ENCODE measurements at regions not wholly inside any gene's neighbourhood (a gene's known extent, or its start where the extent isn't known, plus 50 kb on each side); places are given as distances from the start of the nearest gene placed in this dataset.

- no peaks in the 10 kb centered on the region for H3K36me3 ChIP-seq (ENCODE audit: control insufficient read depth, insufficient read depth, low read length)
- H3K4me1 ChIP-seq (ENCODE audit: control insufficient read depth, insufficient read depth, low read length) = no peaks in the 10 kb centered on the region
- H3K9me3 ChIP-seq (ENCODE audit: control insufficient read depth, low read length) = no peaks in the 10 kb centered on the region
- H3K27me3 ChIP-seq (ENCODE audit: control insufficient read depth, insufficient read depth, low read length, poor library complexity, severe bottlenecking) = no peaks in the 10 kb centered on the region
- 95 to 98% methylated on average over 1 of the region's 1 CpG for WGBS, 2 experiments
- H3K27ac ChIP-seq (ENCODE audit: insufficient read depth, low read depth, low read length, poor library complexity, severe bottlenecking) = no peak overlapping the region
- H3K4me3 ChIP-seq (ENCODE audit: insufficient read depth, low read depth, low read length) = no peak overlapping the region
Observed at GRCh38 chr7:46542076-46542475, 621.0 kb upstream of the IGFBP3 start.

DNA sequence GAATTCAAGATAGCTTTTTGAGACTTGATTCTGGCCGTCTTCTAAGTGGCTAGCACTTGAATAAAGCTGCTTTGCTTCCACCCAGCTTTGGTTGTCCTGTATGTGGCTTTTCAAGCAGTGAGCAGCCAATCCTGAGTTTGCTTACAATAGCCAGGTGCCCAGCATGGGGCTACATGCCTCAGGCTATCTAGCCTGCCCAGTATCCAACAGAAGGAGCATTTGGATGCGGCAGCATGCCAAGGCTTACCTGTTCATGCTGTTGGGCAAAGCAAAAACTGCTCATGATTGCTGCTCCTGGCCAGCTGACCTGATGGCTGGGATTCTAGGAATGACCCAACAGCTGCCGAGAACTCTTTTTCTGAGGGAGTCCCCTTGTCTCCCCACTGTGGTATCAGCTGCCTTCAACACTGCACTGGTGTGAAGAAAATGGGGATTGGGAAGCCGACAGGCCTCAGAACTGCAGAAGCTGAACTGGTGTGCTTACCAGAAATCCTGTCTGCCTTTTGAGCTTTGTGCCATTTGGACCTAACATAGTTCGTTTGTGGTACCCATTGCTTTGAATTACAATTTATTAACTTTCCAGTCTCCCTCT lies 618.9 kb upstream of the IGFBP3 start:
- no peaks in the 10 kb centered on the region for H3K36me3 ChIP-seq (ENCODE audit: control insufficient read depth, insufficient read depth, low read length)
- WGBS, 2 experiments = 89 to 90% methylated on average over 5 of the region's 5 CpGs
- peaks cover 4% of the 10 kb centered on the region for H3K27me3 ChIP-seq (ENCODE audit: control insufficient read depth, insufficient read depth, low read length, poor library complexity, severe bottlenecking)
- H3K27ac ChIP-seq (ENCODE audit: insufficient read depth, low read depth, low read length, poor library complexity, severe bottlenecking) = no peak overlapping the region
- no peak overlapping the region for H3K4me3 ChIP-seq (ENCODE audit: insufficient read depth, low read depth, low read length)
- no peaks in the 10 kb centered on the region for H3K9me3 ChIP-seq (ENCODE audit: control insufficient read depth, low read length)
- H3K4me1 ChIP-seq (ENCODE audit: control insufficient read depth, insufficient read depth, low read length) = no peaks in the 10 kb centered on the region

DNA sequence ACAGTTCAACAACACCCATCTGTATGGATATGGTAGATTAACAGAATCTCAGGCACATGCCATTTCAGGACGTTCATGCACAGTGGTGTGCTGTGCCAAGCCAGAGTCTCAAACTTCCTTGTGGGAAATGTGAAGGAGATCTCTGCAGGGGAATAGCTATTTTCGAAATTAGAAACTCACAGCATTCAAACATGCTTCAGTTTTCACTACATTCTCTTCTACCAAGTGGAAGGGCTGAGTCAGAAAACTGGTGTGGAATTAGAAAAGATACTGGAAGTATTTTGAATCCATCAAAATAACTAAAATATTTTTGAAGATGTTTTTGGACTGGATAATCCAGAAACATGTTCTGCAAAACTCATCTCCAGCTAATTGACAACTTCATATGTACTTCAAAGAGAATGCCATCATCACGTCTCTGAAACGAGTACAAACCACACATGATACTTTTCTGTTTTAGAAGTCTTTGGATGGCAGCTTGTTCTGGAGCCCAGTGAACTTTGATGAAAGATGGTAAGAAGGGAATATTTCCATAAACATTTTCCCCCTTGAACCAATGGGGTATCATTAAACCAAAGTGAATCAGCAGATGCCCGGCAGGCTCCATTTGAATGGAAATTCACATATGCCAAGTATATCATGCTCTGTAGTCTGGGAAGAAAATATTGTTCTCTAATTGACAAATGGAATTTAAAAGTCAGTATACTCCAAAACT lies 616.3 kb upstream of the IGFBP3 start:
- Histone ChIP-seq H3K27me3 (ENCODE audit: control insufficient read depth, insufficient read depth, low read length, poor library complexity, severe bottlenecking) (peaks cover 19% of the 10 kb centered on the region), H3K27ac (ENCODE audit: insufficient read depth, low read depth, low read length, poor library complexity, severe bottlenecking) (no peak overlapping the region), H3K4me1 (ENCODE audit: control insufficient read depth, insufficient read depth, low read length) (no peaks in the 10 kb centered on the region), H3K4me3 (ENCODE audit: insufficient read depth, low read depth, low read length) (no peak overlapping the region), H3K9me3 (ENCODE audit: control insufficient read depth, low read length) (no peaks in the 10 kb centered on the region), H3K36me3 (ENCODE audit: control insufficient read depth, insufficient read depth, low read length) (no peaks in the 10 kb centered on the region)
- 94% methylated on average over 3 to 5 of the region's 5 CpGs for WGBS, 2 experiments

DNA sequence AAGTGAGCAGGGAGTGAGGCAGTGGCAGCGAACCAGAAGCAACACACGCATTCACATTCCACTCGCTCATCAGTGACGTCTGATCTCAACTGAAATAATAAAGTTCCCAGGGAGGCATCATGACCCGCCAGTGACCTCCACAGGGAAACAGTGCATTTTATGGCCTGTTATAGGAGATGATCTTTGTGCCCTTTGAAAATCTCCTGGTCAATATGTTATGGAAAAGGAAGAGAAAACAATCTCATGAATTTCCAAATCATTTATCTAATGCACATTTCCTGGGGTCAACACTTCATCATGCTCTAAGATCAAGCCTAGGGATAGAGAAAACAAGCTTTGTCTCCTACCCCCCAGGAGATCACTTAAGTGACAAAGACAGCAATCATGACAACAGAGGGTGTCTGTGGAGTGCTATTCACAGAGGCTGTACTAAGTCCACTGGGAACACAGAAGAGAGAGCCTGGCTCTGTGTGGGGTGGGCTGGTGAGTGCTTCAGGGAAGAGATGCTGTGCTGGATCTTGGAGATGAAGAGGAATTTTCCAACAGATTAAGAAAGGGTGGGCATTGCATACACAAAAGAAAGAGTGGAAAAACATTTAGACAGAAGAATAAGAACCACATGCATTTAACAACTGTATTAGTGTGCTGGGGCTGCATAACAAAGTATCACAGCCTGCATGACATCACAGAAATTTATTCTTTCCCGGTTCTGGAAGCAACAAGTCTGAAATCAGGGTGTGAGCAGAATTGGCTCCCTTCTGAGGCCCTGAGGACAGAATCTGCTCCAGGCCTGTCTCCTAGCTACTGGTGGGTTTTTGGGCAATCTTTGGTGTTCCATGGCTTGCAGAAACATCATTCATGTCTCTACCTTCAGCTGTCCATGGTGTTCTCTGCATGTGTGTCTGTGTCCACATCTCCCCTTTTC lies 613.9 kb upstream of the IGFBP3 start:
- Histone ChIP-seq H3K36me3 (ENCODE audit: control insufficient read depth, insufficient read depth, low read length) (no peaks in the 10 kb centered on the region), H3K27ac (ENCODE audit: insufficient read depth, low read depth, low read length, poor library complexity, severe bottlenecking) (no peak overlapping the region), H3K9me3 (ENCODE audit: control insufficient read depth, low read length) (no peaks in the 10 kb centered on the region), H3K4me1 (ENCODE audit: control insufficient read depth, insufficient read depth, low read length) (no peaks in the 10 kb centered on the region), H3K4me3 (ENCODE audit: insufficient read depth, low read depth, low read length) (no peak overlapping the region), H3K27me3 (ENCODE audit: control insufficient read depth, insufficient read depth, low read length, poor library complexity, severe bottlenecking) (peaks cover 19% of the 10 kb centered on the region)
- 17 to 37% methylated on average over 6 of the region's 6 CpGs for WGBS, 2 experiments

DNA sequence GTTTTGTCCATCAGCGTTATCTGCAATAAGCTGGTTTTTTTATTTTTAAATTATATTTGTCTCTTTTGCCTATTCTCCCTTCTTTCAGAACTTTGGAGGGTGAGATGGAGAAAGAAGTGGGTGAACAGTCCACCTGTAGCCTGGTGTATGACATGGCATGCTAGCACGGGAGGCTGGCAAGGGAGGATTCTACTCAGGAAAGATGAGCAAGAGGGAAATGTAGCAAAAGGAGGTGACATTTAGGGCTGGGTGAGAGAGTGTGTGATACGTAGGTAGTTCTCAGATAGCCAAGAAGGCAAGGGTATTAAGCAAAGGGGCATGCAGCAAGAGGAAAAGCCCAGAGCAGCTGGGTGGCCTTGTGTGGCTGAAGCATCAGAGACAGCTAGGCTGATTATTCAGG lies 612.9 kb upstream of the IGFBP3 start:
- Histone ChIP-seq H3K4me3 (ENCODE audit: insufficient read depth, low read depth, low read length) (no peak overlapping the region), H3K27me3 (ENCODE audit: control insufficient read depth, insufficient read depth, low read length, poor library complexity, severe bottlenecking) (peaks cover 19% of the 10 kb centered on the region), H3K27ac (ENCODE audit: insufficient read depth, low read depth, low read length, poor library complexity, severe bottlenecking) (no peak overlapping the region), H3K4me1 (ENCODE audit: control insufficient read depth, insufficient read depth, low read length) (no peaks in the 10 kb centered on the region), H3K36me3 (ENCODE audit: control insufficient read depth, insufficient read depth, low read length) (no peaks in the 10 kb centered on the region), H3K9me3 (ENCODE audit: control insufficient read depth, low read length) (no peaks in the 10 kb centered on the region)
- WGBS, 2 experiments = 92% methylated on average over 2 to 3 of the region's 3 CpGs

- Histone ChIP-seq H3K4me3 (ENCODE audit: insufficient read depth, low read depth, low read length) (no peak overlapping the region), H3K27ac (ENCODE audit: insufficient read depth, low read depth, low read length, poor library complexity, severe bottlenecking) (no peak overlapping the region), H3K9me3 (ENCODE audit: control insufficient read depth, low read length) (no peaks in the 10 kb centered on the region), H3K36me3 (ENCODE audit: control insufficient read depth, insufficient read depth, low read length) (no peaks in the 10 kb centered on the region), H3K27me3 (ENCODE audit: control insufficient read depth, insufficient read depth, low read length, poor library complexity, severe bottlenecking) (peaks cover 19% of the 10 kb centered on the region), H3K4me1 (ENCODE audit: control insufficient read depth, insufficient read depth, low read length) (no peaks in the 10 kb centered on the region)
- WGBS, 2 experiments = 91 to 95% methylated on average over 2 of the region's 2 CpGs
Observed at GRCh38 chr7:46532571-46532970, 611.5 kb upstream of the IGFBP3 start.

DNA sequence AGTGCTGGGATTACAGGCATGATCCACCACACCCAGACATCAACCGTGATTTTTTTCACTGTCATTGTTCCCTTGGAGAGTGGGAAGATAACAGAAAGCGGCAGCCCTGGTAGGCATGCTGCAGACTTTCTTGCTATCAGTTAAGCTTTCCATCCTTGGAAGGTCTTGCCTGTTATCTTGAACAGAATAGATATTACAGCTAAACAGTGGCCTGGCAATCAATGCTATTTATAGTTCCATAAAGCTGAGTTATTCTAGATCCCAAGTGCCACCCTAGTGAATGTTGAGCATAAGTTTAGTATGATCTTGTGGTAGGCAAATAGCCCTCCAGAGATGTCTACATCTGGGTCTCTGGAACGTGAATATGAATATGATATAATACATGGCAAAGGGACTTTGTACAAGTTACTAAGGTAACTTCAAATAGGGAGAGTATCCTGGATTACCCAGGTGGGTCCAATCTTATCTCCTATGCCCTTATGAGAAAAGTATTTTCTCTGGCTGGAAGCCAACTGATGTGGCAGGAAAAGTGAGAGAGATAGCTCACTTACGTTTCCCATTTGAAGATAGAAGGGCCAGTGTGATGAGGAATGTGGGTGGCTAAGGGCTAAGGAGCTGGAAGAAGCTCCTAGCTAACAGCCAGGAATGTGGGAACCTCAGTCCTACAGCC lies 609.1 kb upstream of the IGFBP3 start:
- H3K27ac ChIP-seq (ENCODE audit: insufficient read depth, low read depth, low read length, poor library complexity, severe bottlenecking) = no peak overlapping the region
- H3K27me3 ChIP-seq (ENCODE audit: control insufficient read depth, insufficient read depth, low read length, poor library complexity, severe bottlenecking) = peaks cover 15% of the 10 kb centered on the region
- H3K4me3 ChIP-seq (ENCODE audit: insufficient read depth, low read depth, low read length) = no peak overlapping the region
- no peaks in the 10 kb centered on the region for H3K4me1 ChIP-seq (ENCODE audit: control insufficient read depth, insufficient read depth, low read length)
- no peaks in the 10 kb centered on the region for H3K9me3 ChIP-seq (ENCODE audit: control insufficient read depth, low read length)
- 91 to 92% methylated on average over 4 of the region's 4 CpGs for WGBS, 2 experiments
- H3K36me3 ChIP-seq (ENCODE audit: control insufficient read depth, insufficient read depth, low read length) = no peaks in the 10 kb centered on the region

DNA sequence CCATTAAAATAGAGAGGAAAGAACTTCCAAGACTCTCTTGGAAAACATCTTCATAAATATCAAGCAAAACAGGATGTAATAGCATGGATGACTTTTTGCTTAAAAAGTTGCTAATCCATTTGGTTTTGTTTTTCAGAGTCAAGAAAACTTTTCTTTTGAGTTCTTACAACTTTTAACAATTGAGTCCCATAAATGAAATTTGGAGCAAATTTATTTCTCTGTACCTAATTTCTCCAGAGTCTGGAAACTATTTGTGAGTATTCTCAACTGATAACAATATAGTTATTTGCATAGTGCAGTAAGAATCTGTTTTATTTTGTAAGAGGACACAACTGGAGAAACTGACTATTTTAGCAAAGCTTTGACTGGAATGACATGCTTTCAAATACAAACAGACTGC lies 606.3 kb upstream of the IGFBP3 start:
- Histone ChIP-seq H3K27me3 (ENCODE audit: control insufficient read depth, insufficient read depth, low read length, poor library complexity, severe bottlenecking) (no peaks in the 10 kb centered on the region), H3K27ac (ENCODE audit: insufficient read depth, low read depth, low read length, poor library complexity, severe bottlenecking) (no peak overlapping the region), H3K9me3 (ENCODE audit: control insufficient read depth, low read length) (no peaks in the 10 kb centered on the region), H3K4me1 (ENCODE audit: control insufficient read depth, insufficient read depth, low read length) (no peaks in the 10 kb centered on the region), H3K4me3 (ENCODE audit: insufficient read depth, low read depth, low read length) (no peak overlapping the region), H3K36me3 (ENCODE audit: control insufficient read depth, insufficient read depth, low read length) (no peaks in the 10 kb centered on the region)

GRCh38 chr7:46525876-46526275 lies 604.8 kb upstream of the IGFBP3 start:
- Histone ChIP-seq H3K36me3 (ENCODE audit: control insufficient read depth, insufficient read depth, low read length) (no peaks in the 10 kb centered on the region), H3K27me3 (ENCODE audit: control insufficient read depth, insufficient read depth, low read length, poor library complexity, severe bottlenecking) (no peaks in the 10 kb centered on the region), H3K27ac (ENCODE audit: insufficient read depth, low read depth, low read length, poor library complexity, severe bottlenecking) (no peak overlapping the region), H3K4me3 (ENCODE audit: insufficient read depth, low read depth, low read length) (no peak overlapping the region), H3K4me1 (ENCODE audit: control insufficient read depth, insufficient read depth, low read length) (no peaks in the 10 kb centered on the region), H3K9me3 (ENCODE audit: control insufficient read depth, low read length) (no peaks in the 10 kb centered on the region)
- 97% methylated on average over 5 of the region's 5 CpGs for WGBS, 2 experiments

DNA sequence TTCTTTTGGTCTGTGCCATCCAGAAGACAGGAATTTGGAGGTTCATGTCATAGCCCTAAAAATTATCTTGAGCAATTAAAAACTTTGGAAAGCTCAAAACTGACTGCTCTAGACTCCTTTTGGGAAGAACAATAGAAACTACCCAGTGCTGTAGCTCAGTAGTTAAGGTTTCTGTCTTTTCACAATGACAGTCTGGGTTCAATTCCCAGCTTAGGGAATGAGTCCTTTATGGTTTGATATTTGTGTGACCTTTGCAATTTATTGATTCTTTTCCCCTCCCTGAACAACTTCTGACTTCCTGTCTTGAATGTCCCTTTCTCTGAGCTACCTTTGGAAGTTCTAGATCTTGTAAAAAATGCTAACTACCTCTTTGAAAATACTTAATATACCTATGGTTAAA lies 603.3 kb upstream of the IGFBP3 start:
- H3K4me3 ChIP-seq (ENCODE audit: insufficient read depth, low read depth, low read length) = no peak overlapping the region
- H3K27ac ChIP-seq (ENCODE audit: insufficient read depth, low read depth, low read length, poor library complexity, severe bottlenecking) = no peak overlapping the region
- H3K4me1 ChIP-seq (ENCODE audit: control insufficient read depth, insufficient read depth, low read length) = no peaks in the 10 kb centered on the region
- H3K27me3 ChIP-seq (ENCODE audit: control insufficient read depth, insufficient read depth, low read length, poor library complexity, severe bottlenecking) = no peaks in the 10 kb centered on the region
- no peaks in the 10 kb centered on the region for H3K36me3 ChIP-seq (ENCODE audit: control insufficient read depth, insufficient read depth, low read length)
- H3K9me3 ChIP-seq (ENCODE audit: control insufficient read depth, low read length) = no peaks in the 10 kb centered on the region
